HL-60 (cell line): ENCODE measurements at regions not wholly inside any gene's neighbourhood (a gene's known extent, or its start where the extent isn't known, plus 50 kb on each side); places are given as distances from the start of the nearest gene placed in this dataset.
A peak's percentile ranks its signal among the peaks of the same experiment; 100 is the strongest.

Source experiments
- DNase-seq, 2 experiments: peaks; one replicate each; pipeline ENCODE4 v3.0.0-alpha.2; 2010 to 2020; ENCODE audit warnings: low read depth in 1 of 2, low spot score in 1 of 2
- H3K27ac ChIP-seq: fragments of 250-450 bp; sonication (Bioruptor Pico); replicated peaks from 2 replicates; pipeline ENCODE4 v1.5.1; 2020; ENCODE audit warnings: mild to moderate bottlenecking, moderate library complexity
- H3K27me3 ChIP-seq: fragments of 250-450 bp; sonication (Bioruptor Pico); 2 replicates; pipeline ENCODE4 v1.5.1; 2021; ENCODE audit warnings: mild to moderate bottlenecking, moderate library complexity; ENCODE audit not compliant: insufficient read depth, poor library complexity, severe bottlenecking
- H3K4me3 ChIP-seq: replicated peaks from 2 replicates; pipeline ENCODE4 v1.5.1; 2011; ENCODE audit warnings: mild to moderate bottlenecking, control low read depth, low read length; ENCODE audit not compliant: insufficient read depth
- CTCF ChIP-seq: IDR thresholded peaks from one replicate; pipeline ENCODE4 v1.5.1; 2011; ENCODE audit warnings: low read length, control low read depth, inconsistent platforms; ENCODE audit not compliant: insufficient read depth
- GABPA ChIP-seq: IDR thresholded peaks from 2 replicates; pipeline ENCODE4 v1.6.1; 2012; ENCODE audit warnings: low read depth
- POLR2AphosphoS5 ChIP-seq: IDR thresholded peaks from 2 replicates; pipeline ENCODE4 v1.6.1; 2012; ENCODE audit warnings: low read depth
- REST ChIP-seq: IDR thresholded peaks from 2 replicates; pipeline ENCODE4 v1.6.1; 2012; ENCODE audit warnings: low read depth; ENCODE audit not compliant: insufficient replicate concordance
- SPI1 ChIP-seq: IDR thresholded peaks from 2 replicates; pipeline ENCODE4 v1.6.1; 2012; ENCODE audit warnings: low read depth, mild to moderate bottlenecking, borderline replicate concordance

GRCh38 chrX:65838674-65839073, 171.2 kb downstream of the MSN start:
- no peak for DNase-seq
- TF ChIP-seq SPI1: no peak
- TF ChIP-seq GABPA: no peak
- no peak for TF ChIP-seq REST
- no peak for TF ChIP-seq POLR2AphosphoS5
- no peak for TF ChIP-seq CTCF
- Histone ChIP-seq H3K27ac (peak overlapping the region; percentile 62), H3K4me3 (no peak overlapping the region), H3K27me3 (no peaks in the 10 kb centered on the region)

DNA sequence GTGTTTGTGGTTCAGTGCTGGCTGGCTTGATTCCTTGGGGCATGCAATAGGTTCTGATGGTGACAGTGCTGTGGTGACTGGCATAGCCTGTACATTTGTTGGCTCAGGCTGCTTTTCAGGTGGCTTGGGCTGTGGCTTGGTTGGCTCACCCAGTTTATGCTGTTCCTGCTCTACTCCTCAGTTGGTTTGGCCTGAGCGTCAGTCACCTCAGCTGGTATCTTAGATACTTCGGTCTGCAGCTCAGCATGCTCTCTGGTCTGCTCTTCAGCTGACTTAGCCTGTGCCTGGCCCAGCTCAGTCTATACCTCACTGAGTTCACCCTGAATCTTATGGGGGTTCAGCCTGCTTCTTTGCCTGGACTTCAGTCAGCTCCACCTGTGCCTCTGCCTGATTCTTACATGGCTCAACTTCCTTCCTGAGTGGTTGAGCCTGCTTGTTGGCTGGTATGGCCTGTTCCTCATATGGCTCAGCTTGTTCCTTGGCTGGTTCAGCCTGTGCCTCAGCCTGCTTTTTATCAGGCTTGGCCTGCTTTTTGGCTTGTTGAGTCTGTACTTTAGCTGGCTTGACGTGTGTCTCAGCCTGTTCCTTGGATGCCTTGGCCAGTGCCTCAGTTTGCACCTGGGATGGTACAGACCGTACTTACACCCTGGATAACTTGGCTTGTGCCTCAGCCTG, 170.6 kb downstream of the MSN start:
- Histone ChIP-seq H3K27me3 (no peaks in the 10 kb centered on the region), H3K27ac (peak overlapping the region; percentile 62), H3K4me3 (no peak overlapping the region)
- DNase-seq: peak in 1 of 2 experiments; percentile 77
- TF ChIP-seq CTCF (no peak), GABPA (no peak), REST (no peak), SPI1 (peak; percentile 72; the same call in 1 of the 2 replicates), POLR2AphosphoS5 (peak; percentile 36; the same call in 1 of the 2 replicates)

DNA sequence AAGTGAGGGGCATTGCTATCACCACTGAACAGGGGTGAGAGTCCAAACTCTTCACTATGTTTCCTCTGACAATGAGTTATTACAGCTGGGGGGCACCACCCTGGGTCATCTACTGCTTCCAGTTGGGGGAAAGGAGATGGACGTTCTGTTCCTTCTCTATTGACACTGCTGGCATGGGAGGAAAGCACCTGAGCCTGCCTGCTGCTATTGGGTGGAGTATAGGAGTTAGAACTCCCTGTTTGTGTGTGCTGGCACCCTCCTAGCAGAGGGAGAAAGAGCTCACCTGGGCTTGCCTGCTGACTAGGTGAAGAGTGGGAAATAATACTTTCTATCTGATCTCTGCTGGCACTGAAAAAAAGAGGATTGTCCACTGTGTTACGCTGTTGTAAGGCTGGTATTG, 163.8 kb downstream of the MSN start:
- no peak overlapping the region for H3K27ac ChIP-seq

More for the DNA sequence above, 163.8 kb downstream of the MSN start:
- Histone ChIP-seq H3K4me3 (no peak overlapping the region), H3K27me3 (no peaks in the 10 kb centered on the region)
- TF ChIP-seq REST (no peak), CTCF (no peak), SPI1 (no peak), GABPA (no peak), POLR2AphosphoS5 (no peak)
- DNase-seq: no peak
